Sigmoid colon (tissue), 6 donors: ENCODE measurements at regions not wholly inside any gene's neighbourhood (a gene's known extent, or its start where the extent isn't known, plus 50 kb on each side); places are given as distances from the start of the nearest gene placed in this dataset.
A peak's percentile ranks its signal among the peaks of the same experiment; 100 is the strongest.

ENCODE experiments used
- DNase-seq: peaks from one replicate; pipeline ENCODE4 v3.0.0-alpha.2; 2019
- H3K27ac ChIP-seq, 4 donors: fragments of 200-600 bp; sonication (generic); one replicate each; pipeline ENCODE4 v1.5.1; 2016 to 2019; ENCODE audit warnings: mild to moderate bottlenecking in 1 of 4
- H3K27me3 ChIP-seq, 3 donors: fragments of 200-600 bp; sonication (generic); one replicate each; pipeline ENCODE4 v1.5.1; 2019; ENCODE audit warnings: mild to moderate bottlenecking in 1 of 3
- H3K36me3 ChIP-seq, 4 donors: fragments of 200-600 bp; sonication (generic); one replicate each; pipeline ENCODE4 v1.5.1; 2016 to 2019
- H3K4me1 ChIP-seq, 4 donors: fragments of 200-600 bp; sonication (generic); one replicate each; pipeline ENCODE4 v1.5.1; 2017 to 2019
- H3K4me3 ChIP-seq, 4 donors: fragments of 200-600 bp; sonication (generic); one replicate each; pipeline ENCODE4 v1.5.1; 2017 to 2019; ENCODE audit warnings: mild to moderate bottlenecking in 2 of 4, moderate library complexity in 1 of 4
- H3K9me3 ChIP-seq, 4 donors: fragments of 200-600 bp in 3 of 4; sonication (generic) in 3 of 4; one replicate each; pipeline versions ENCODE4 v1.5.1 to v1.6.1; 2013 to 2019
- EP300 ChIP-seq, 4 donors: sonication (generic); formaldehyde crosslinking; IDR thresholded peaks; one replicate each; pipeline ENCODE4 v1.6.1; 2017; ENCODE audit warnings: antibody characterized with exemption in 4 of 4
- POLR2A ChIP-seq, 2 donors: fragments of 450-650 bp; IDR thresholded peaks; one replicate each; pipeline ENCODE4 v1.6.1; 2016; ENCODE audit warnings: antibody characterized with exemption in 2 of 2, mild to moderate bottlenecking in 2 of 2, moderate library complexity in 2 of 2
- POLR2AphosphoS5 ChIP-seq, 4 donors: sonication (generic); formaldehyde crosslinking; IDR thresholded peaks; one replicate each; pipeline ENCODE4 v1.6.1; 2017; ENCODE audit warnings: antibody characterized with exemption in 4 of 4
- WGBS, 2 donors: extraction: QIAGEN DNeasy Blood & Tissue Kit; methylation state at CpG; one replicate each; pipeline ENCODE4 v1.1.7; 2013; 5-methylcytosine and 5-hydroxymethylcytosine counted together
- intact Hi-C: fragments of 100-400 bp; cut with DNase I; formaldehyde crosslinking; loops from one replicate; pipeline ENCODE4 v1.15.1; 2023
- TF ChIP-seq, protein P1 (sequence below), 4 experiments: fragments of 450-650 bp in 3 of 4; fragments of 200-600 bp in 1 of 4; IDR thresholded peaks; one replicate each; pipeline ENCODE4 v1.5.1; 2016 to 2019; ENCODE audit warnings: antibody characterized with exemption in 4 of 4, mild to moderate bottlenecking in 3 of 4, moderate library complexity in 2 of 4
- donor health status: healthy with polysubstance abuse.
- donor health status: healthy.

DNA sequence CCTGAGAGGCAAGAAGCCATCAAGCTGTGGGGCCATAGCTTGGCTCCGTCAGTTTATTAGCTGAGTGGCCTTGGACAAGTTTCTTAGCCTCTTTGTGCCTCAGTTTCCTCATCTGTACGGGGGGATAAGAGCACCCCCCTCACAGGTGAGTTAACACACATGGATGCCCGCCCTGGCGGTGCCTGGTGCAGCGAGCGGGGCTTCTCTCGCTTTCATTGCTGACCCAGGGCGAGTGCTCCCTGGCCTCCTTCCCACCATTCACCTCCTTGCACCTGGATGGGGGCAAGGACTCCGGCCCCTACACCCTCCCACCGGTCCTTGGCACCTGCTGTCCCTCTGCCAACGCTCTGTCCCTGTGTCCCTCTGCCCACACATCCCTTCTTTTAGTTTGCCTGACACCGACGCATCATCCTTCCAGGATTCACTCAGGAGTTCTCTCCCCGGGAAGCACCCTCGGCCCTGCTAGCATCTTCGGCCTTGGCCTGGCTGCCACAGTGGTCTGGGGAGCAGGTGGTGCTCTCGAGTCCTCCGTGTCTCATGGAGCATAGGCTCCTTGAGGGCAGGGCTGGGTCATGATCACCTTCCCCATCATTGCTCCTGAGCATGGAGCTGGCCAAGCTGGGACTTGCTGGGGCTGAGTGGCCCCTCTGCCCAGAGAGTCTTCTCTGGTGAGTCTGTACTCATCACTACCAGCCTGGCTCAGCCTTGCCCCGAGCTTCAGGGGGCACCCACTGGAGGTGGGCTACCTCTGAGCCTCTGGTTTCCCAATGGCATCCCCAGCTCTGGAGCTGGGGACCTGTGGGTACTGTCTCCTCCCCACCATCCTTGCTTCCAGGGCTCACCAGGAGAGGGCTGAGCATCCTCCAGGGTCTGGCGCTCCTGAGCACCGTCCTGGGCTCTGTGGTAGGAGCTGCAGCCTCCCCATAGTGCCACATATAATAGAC, 53.8 kb upstream of the SORCS2 start:
- TF ChIP-seq, protein P1, sequence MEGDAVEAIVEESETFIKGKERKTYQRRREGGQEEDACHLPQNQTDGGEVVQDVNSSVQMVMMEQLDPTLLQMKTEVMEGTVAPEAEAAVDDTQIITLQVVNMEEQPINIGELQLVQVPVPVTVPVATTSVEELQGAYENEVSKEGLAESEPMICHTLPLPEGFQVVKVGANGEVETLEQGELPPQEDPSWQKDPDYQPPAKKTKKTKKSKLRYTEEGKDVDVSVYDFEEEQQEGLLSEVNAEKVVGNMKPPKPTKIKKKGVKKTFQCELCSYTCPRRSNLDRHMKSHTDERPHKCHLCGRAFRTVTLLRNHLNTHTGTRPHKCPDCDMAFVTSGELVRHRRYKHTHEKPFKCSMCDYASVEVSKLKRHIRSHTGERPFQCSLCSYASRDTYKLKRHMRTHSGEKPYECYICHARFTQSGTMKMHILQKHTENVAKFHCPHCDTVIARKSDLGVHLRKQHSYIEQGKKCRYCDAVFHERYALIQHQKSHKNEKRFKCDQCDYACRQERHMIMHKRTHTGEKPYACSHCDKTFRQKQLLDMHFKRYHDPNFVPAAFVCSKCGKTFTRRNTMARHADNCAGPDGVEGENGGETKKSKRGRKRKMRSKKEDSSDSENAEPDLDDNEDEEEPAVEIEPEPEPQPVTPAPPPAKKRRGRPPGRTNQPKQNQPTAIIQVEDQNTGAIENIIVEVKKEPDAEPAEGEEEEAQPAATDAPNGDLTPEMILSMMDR (IDR thresholded peaks at IDR 0.05), result no peak
- TF ChIP-seq EP300 (IDR thresholded peaks at IDR 0.05) (no peak), POLR2A (IDR thresholded peaks at IDR 0.05) (no peak), POLR2AphosphoS5 (IDR thresholded peaks at IDR 0.05) (no peak)
- no peak overlapping the region for H3K4me3 ChIP-seq
- no peak overlapping the region for H3K27ac ChIP-seq
- no peaks in the 10 kb centered on the region for H3K36me3 ChIP-seq
- no peaks in the 10 kb centered on the region for H3K9me3 ChIP-seq
- peaks cover 0 to 8% (median 0%) of the 10 kb centered on the region in 4 donors for H3K4me1 ChIP-seq
- no peaks in the 10 kb centered on the region for H3K27me3 ChIP-seq
- intact Hi-C loops, result no loop called here
- WGBS, 2 donors, result 76 to 86% methylated on average over 21 of the region's 21 CpGs
- DNase-seq, result no peak

DNA sequence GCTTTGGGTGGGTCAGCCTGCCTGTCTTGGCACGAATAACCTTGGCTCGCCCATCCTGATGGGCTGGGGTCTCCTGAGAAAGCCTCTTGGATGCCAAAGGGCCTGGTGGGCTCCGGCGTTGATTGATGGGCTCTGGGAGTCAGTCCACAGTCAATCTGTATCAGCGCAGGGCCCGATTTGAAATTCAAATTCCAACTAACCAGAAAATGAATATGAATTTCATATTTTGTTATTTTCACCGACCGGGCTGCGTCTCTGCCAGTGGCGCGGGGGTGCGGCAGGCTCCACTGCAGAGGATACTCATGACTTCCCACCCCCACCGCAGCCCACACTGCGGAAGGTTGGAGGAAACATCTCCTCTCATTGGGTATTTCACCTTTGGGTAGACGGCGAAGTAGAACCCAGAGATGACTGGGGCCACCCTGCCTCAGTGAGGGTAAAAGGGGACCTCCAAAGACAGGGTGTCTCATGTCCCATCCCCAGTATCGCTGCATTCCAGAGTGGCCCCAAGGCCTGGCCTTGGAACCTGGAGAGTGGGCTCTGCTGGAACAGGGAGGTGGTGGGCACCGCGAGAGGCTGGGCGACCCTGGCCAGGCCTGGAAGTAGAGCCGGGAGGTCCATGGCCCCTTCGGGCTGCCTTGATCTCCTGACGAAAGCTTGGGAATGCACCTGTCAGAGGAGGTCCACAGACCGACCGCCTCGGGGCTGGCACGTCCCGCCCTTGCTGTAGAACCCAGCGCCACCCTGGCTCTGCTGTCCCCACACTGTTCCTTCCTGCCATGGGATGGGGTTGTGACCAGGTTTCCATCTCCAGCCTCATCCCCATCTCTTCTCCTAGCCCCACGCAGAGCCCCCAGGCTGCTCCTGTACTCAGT, 54.8 kb upstream of the SORCS2 start:
- WGBS, 2 donors, result 91 to 92% methylated on average over 30 of the region's 30 CpGs
- Histone ChIP-seq H3K36me3 (no peaks in the 10 kb centered on the region), H3K27ac (no peak overlapping the region), H3K4me1 (peaks cover 0 to 8% (median 0%) of the 10 kb centered on the region in 4 donors), H3K27me3 (no peaks in the 10 kb centered on the region), H3K4me3 (no peak overlapping the region), H3K9me3 (no peaks in the 10 kb centered on the region)
- intact Hi-C loops, result no loop called here
- no peak for DNase-seq
- TF ChIP-seq POLR2A (IDR thresholded peaks at IDR 0.05) (no peak), POLR2AphosphoS5 (IDR thresholded peaks at IDR 0.05) (no peak), EP300 (IDR thresholded peaks at IDR 0.05) (no peak)
- TF ChIP-seq, protein P1 (IDR thresholded peaks at IDR 0.05), result no peak

DNA sequence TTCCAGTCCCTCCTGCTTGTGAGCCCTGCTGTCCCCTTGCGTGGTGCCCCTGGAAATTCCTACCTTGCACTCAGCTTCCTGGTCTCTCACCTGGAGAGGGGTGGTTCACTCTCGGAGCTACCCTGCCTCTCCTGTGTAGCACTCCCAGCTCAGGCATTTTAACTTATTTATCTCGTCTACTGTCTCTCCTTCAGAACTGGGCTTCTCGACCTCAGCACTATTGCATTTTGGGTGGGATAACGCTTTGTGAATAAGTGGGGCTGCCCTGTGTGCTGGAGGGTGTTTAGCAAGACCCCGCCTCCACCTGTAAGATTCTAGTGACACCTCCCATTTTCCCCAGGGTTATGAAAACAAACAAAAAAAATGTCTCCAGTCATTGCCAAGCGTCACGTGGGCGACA, 56.0 kb upstream of the SORCS2 start:
- WGBS, 2 donors, result 31 to 64% methylated on average over 9 of the region's 9 CpGs
- no peaks in the 10 kb centered on the region for H3K27me3 ChIP-seq
- DNase-seq, result no peak
- intact Hi-C loops, result no loop called here
- H3K27ac ChIP-seq, result no peak overlapping the region
- H3K4me3 ChIP-seq, result no peak overlapping the region
- TF ChIP-seq POLR2A (IDR thresholded peaks at IDR 0.05) (no peak), POLR2AphosphoS5 (IDR thresholded peaks at IDR 0.05) (no peak), EP300 (IDR thresholded peaks at IDR 0.05) (no peak)
- TF ChIP-seq, protein P1 (IDR thresholded peaks at IDR 0.05), result no peak
- H3K4me1 ChIP-seq, result peaks cover 0 to 8% (median 0%) of the 10 kb centered on the region in 4 donors
- H3K9me3 ChIP-seq, result no peaks in the 10 kb centered on the region
- no peaks in the 10 kb centered on the region for H3K36me3 ChIP-seq

DNA sequence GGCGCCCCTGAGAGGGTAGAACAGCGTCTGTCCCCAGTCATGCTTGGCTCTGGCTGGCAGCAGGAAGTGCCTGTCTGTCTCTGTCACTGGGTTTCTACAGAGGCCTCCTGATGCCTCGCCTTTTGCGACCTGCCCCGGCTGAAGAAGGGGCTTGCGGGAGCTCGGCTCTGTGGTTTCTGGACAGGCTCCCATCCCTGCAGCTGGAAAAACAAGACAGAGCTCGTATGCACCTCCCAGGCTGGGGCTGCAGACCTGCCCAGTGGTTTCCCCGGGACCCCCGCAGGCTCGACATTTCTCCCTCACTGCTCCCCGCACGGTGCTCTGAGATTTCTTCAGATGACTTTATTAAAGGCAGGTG, 57.0 kb upstream of the SORCS2 start:
- intact Hi-C loops, result no loop called here
- TF ChIP-seq POLR2A (IDR thresholded peaks at IDR 0.05), result no peak
- TF ChIP-seq POLR2AphosphoS5 (IDR thresholded peaks at IDR 0.05), result no peak
- no peak for TF ChIP-seq EP300 (IDR thresholded peaks at IDR 0.05)
- TF ChIP-seq, protein P1 (IDR thresholded peaks at IDR 0.05), result no peak
- Histone ChIP-seq H3K4me1 (peaks cover 0 to 8% (median 0%) of the 10 kb centered on the region in 4 donors), H3K36me3 (no peaks in the 10 kb centered on the region), H3K27me3 (no peaks in the 10 kb centered on the region), H3K4me3 (no peak overlapping the region), H3K27ac (peak overlapping the region in 1 of 4 donors; percentile 6), H3K9me3 (no peaks in the 10 kb centered on the region)
- no peak for DNase-seq
- 45 to 49% methylated on average over 13 of the region's 13 CpGs for WGBS, 2 donors
